Keratinocyte (primary cell): ENCODE measurements at regions not wholly inside any gene's neighbourhood (a gene's known extent, or its start where the extent isn't known, plus 50 kb on each side); places are given as distances from the start of the nearest gene placed in this dataset.

ENCODE experiments used
- DNase-seq: peaks from one replicate; pipeline ENCODE4 v3.0.0-alpha.2; 2011; ENCODE audit warnings: low read depth, missing footprints, low spot score
- FAIRE-seq: peaks from 2 replicates; lab custom pipeline; 2011; peaks lifted over from hg19 to GRCh38; lab: Jason Lieb, UNC
- H2AFZ ChIP-seq: 2 replicates; pipeline ENCODE4 v1.6.0; 2012; ENCODE audit warnings: low read length, control low read depth, inconsistent platforms; ENCODE audit not compliant: control insufficient read depth
- H3K27ac ChIP-seq: 2 replicates; pipeline ENCODE4 v1.5.1; 2011; ENCODE audit warnings: low read length; ENCODE audit not compliant: control insufficient read depth, insufficient read depth
- H3K27me3 ChIP-seq: 3 replicates; pipeline ENCODE4 v1.6.0; 2011; ENCODE audit warnings: low read length; ENCODE audit not compliant: control insufficient read depth, insufficient read depth; ENCODE audit errors: extremely low read depth
- H3K36me3 ChIP-seq, 2 experiments: 2 replicates in 1 of 2; 3 replicates in 1 of 2; pipeline ENCODE4 v1.5.1; 2011; ENCODE audit warnings: low read length in 2 of 2, mild to moderate bottlenecking in 1 of 2; ENCODE audit not compliant: control insufficient read depth in 2 of 2, insufficient read depth in 2 of 2; ENCODE audit errors: extremely low read depth in 1 of 2
- H3K4me1 ChIP-seq: 3 replicates; pipeline ENCODE4 v1.5.1; 2011; ENCODE audit warnings: low read length; ENCODE audit not compliant: control insufficient read depth, insufficient read depth; ENCODE audit errors: extremely low read depth
- H3K4me2 ChIP-seq: 3 replicates; pipeline ENCODE4 v1.6.0; 2011; ENCODE audit warnings: low read depth, low read length; ENCODE audit not compliant: control insufficient read depth, insufficient read depth; ENCODE audit errors: extremely low read depth
- H3K4me3 ChIP-seq, 3 experiments: fragments of 200-600 bp in 1 of 3; sonication (generic) in 1 of 3; 2 replicates in 2 of 3; 3 replicates in 1 of 3; pipeline ENCODE4 v1.5.1; 2011 to 2016; ENCODE audit warnings: low read length in 3 of 3, mild to moderate bottlenecking in 3 of 3, control low read depth in 2 of 3, inconsistent platforms in 1 of 3, low read depth in 1 of 3, mixed read lengths in 1 of 3, mixed run types in 1 of 3, moderate library complexity in 1 of 3; ENCODE audit not compliant: control insufficient read depth in 2 of 3, insufficient read depth in 2 of 3; ENCODE audit errors: extremely low read depth in 1 of 3
- H3K79me2 ChIP-seq: 2 replicates; pipeline ENCODE4 v1.6.0; 2012; ENCODE audit warnings: low read length; ENCODE audit not compliant: control insufficient read depth, insufficient read depth
- H3K9ac ChIP-seq: 3 replicates; pipeline ENCODE4 v1.6.0; 2011; ENCODE audit warnings: low read length; ENCODE audit not compliant: control insufficient read depth, insufficient read depth; ENCODE audit errors: extremely low read depth
- H3K9me1 ChIP-seq: 3 replicates; pipeline ENCODE4 v1.6.0; 2011; ENCODE audit warnings: low read length; ENCODE audit not compliant: control insufficient read depth, insufficient read depth; ENCODE audit errors: extremely low read depth
- H3K9me3 ChIP-seq: 2 replicates; pipeline ENCODE4 v1.5.1; 2012; ENCODE audit warnings: low read depth, low read length; ENCODE audit not compliant: control insufficient read depth
- H4K20me1 ChIP-seq: 3 replicates; pipeline ENCODE4 v1.6.0; 2011; ENCODE audit warnings: low read length; ENCODE audit not compliant: control insufficient read depth, insufficient read depth; ENCODE audit errors: extremely low read depth
- CTCF ChIP-seq, 3 experiments: IDR thresholded peaks in 1 of 3; conservative IDR thresholded peaks in 1 of 3; optimal IDR thresholded peaks in 1 of 3; 2 replicates in 2 of 3; 3 replicates in 1 of 3; pipeline versions ENCODE3 to v1.5.1; 2011; ENCODE audit warnings: low read length in 3 of 3, mild to moderate bottlenecking in 3 of 3, moderate library complexity in 2 of 3, control low read depth in 1 of 3, inconsistent platforms in 1 of 3; ENCODE audit not compliant: insufficient read depth in 2 of 3; ENCODE audit errors: extremely low read depth in 1 of 3
- EZH2 ChIP-seq: IDR thresholded peaks from one replicate; pipeline ENCODE4 v1.6.1; 2012; ENCODE audit warnings: inconsistent platforms, mild to moderate bottlenecking, low read length, moderate library complexity
- dilution Hi-C: fragments of 300-500 bp; cut with MboI; formaldehyde crosslinking; loops from one replicate; pipeline ENCODE4 v1.7.0; 2020; ENCODE audit warnings: low sequenced_read_pairs; ENCODE audit not compliant: extremely low pct_ligation_motif_present

- no peaks in the 10 kb centered on the region for H3K9me1 ChIP-seq
- H3K27me3 ChIP-seq: peaks cover 4% of the 10 kb centered on the region
- H3K9ac ChIP-seq: no peak overlapping the region
- no peaks in the 10 kb centered on the region for H3K36me3 ChIP-seq
- H2AFZ ChIP-seq: no peak overlapping the region
- no peak overlapping the region for H3K4me3 ChIP-seq
- DNase-seq (no peak), FAIRE-seq (no peak)
- no peak for TF ChIP-seq EZH2
- no peak for TF ChIP-seq CTCF (optimal IDR thresholded peaks at IDR 0.05 in 1 of 3, IDR thresholded peaks at IDR 0.05 in 1 of 3, conservative IDR thresholded peaks at IDR 0.05 in 1 of 3; ENCODE audit: extremely low read depth in 1 of 3, insufficient read depth in 2 of 3, low read length in 3 of 3)
- H3K4me2 ChIP-seq: no peak overlapping the region
- H3K9me3 ChIP-seq: no peaks in the 10 kb centered on the region
- H4K20me1 ChIP-seq: no peaks in the 10 kb centered on the region
- dilution Hi-C loops: no loop called here
- no peaks in the 10 kb centered on the region for H3K4me1 ChIP-seq
- H3K27ac ChIP-seq: no peak overlapping the region
- no peaks in the 10 kb centered on the region for H3K79me2 ChIP-seq
These were observed 89.7 kb upstream of the SLC30A5 start for GRCh38 chr5:69004127-69004526.

DNA sequence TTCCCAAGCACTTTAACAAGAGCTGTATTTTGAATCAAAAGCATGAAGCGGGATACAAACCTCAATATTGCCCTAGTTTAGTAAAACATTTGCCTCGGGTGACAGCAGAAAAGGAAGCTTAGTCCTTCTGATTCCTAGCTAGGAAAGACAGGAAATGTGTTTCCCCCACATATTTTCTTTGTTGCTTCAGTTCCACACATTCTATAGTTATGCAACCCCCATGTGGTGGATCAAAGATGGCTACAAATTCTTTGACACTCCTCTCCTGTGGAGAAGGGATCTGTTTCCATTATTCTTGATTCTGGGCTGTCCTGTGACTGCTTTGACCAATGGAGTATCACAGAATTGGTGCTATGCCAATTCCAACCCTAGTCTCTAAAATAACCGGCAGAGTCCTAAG is 89.1 kb upstream of the SLC30A5 start:
- TF ChIP-seq CTCF (optimal IDR thresholded peaks at IDR 0.05 in 1 of 3, IDR thresholded peaks at IDR 0.05 in 1 of 3, conservative IDR thresholded peaks at IDR 0.05 in 1 of 3; ENCODE audit: extremely low read depth in 1 of 3, insufficient read depth in 2 of 3, low read length in 3 of 3): no peak
- no peak for TF ChIP-seq EZH2
- Histone ChIP-seq H3K79me2 (no peaks in the 10 kb centered on the region), H3K4me2 (no peak overlapping the region), H4K20me1 (no peaks in the 10 kb centered on the region), H3K9me3 (no peaks in the 10 kb centered on the region), H3K9ac (no peak overlapping the region), H3K9me1 (no peaks in the 10 kb centered on the region), H3K4me3 (no peak overlapping the region), H3K27ac (no peak overlapping the region), H3K27me3 (peaks cover 4% of the 10 kb centered on the region), H3K36me3 (no peaks in the 10 kb centered on the region), H2AFZ (no peak overlapping the region), H3K4me1 (no peaks in the 10 kb centered on the region)
- DNase-seq: no peak
- FAIRE-seq: no peak
- dilution Hi-C loops: no loop called here
